ENCODE measurements at regions not wholly inside any gene's neighbourhood (a gene's known extent, or its start where the extent isn't known, plus 50 kb on each side); places are given as distances from the start of the nearest gene placed in this dataset.

DNA sequence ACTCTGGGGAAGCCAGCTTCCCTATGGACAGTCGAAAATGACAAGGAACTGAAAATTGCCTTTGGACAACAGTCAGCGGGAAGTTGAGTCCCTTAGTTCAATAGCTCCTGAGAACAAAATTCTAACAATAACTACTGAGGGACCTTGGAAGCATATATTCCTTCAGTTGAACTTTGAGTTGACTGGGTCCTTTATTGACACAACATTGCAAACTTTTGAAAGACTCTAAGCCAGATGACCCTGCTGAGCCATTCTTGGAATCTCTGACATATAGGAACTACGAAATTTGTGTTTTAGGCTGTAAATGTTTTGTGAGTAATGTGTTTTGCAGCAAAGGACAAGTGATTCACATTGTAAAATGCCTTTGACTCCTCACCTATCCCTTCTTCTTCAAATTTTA lies 548.8 kb upstream of the LCORL start:
- DNase-seq = no peak
- Histone ChIP-seq H3K36me3 (ENCODE audit: control insufficient read depth in 2 of 3, insufficient read depth in 3 of 3, low read length in 3 of 3) (no peaks in the 10 kb centered on the region), H3K4me1 (ENCODE audit: control insufficient read depth in 2 of 3, insufficient read depth in 2 of 3, low read depth in 1 of 3, low read length in 3 of 3) (no peaks in the 10 kb centered on the region), H3K9me3 (ENCODE audit: control insufficient read depth in 2 of 3, insufficient read depth in 1 of 3, low read length in 3 of 3) (peaks cover 0 to 2% (median 0%) of the 10 kb centered on the region in 3 donors), H3K4me3 (ENCODE audit: low read length in 3 of 3) (no peak overlapping the region), H3K27me3 (ENCODE audit: control insufficient read depth, insufficient read depth, low read length) (no peaks in the 10 kb centered on the region), H3K27ac (ENCODE audit: low read depth in 2 of 2, low read length in 2 of 2) (no peak overlapping the region), H3K9ac (ENCODE audit: low read length in 3 of 3) (no peak overlapping the region)
- no peak for FAIRE-seq
- TF ChIP-seq, protein P1, sequence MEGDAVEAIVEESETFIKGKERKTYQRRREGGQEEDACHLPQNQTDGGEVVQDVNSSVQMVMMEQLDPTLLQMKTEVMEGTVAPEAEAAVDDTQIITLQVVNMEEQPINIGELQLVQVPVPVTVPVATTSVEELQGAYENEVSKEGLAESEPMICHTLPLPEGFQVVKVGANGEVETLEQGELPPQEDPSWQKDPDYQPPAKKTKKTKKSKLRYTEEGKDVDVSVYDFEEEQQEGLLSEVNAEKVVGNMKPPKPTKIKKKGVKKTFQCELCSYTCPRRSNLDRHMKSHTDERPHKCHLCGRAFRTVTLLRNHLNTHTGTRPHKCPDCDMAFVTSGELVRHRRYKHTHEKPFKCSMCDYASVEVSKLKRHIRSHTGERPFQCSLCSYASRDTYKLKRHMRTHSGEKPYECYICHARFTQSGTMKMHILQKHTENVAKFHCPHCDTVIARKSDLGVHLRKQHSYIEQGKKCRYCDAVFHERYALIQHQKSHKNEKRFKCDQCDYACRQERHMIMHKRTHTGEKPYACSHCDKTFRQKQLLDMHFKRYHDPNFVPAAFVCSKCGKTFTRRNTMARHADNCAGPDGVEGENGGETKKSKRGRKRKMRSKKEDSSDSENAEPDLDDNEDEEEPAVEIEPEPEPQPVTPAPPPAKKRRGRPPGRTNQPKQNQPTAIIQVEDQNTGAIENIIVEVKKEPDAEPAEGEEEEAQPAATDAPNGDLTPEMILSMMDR (IDR thresholded peaks at IDR 0.05; ENCODE audit: borderline replicate concordance, extremely low read depth, insufficient read depth) = no peak
- intact Hi-C loops (cut with DNase I) = no loop called here

DNA sequence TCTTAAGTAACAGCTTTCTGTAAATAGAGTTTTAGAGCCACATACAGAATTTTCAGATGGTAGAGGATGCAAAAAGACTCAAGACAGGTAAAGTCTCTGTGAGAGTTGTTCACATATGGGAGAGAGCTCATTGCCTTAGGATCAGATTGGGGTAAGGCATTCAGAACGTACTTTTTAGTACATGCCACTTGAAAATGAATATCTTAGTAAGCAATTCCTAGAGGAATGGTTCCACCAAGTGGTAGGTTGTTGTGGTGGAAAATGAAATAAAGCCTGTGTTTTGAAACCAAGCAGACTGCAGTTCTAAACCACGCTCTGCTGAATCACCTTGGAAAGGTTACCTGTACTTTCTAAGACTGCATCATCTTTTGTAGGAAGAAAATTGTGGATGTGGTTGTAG lies 547.0 kb upstream of the LCORL start:
- Histone ChIP-seq H3K9me3 (ENCODE audit: control insufficient read depth in 2 of 3, insufficient read depth in 1 of 3, low read length in 3 of 3) (peaks cover 0 to 2% (median 0%) of the 10 kb centered on the region in 3 donors), H3K27ac (ENCODE audit: low read depth in 2 of 2, low read length in 2 of 2) (no peak overlapping the region), H3K9ac (ENCODE audit: low read length in 3 of 3) (no peak overlapping the region), H3K36me3 (ENCODE audit: control insufficient read depth in 2 of 3, insufficient read depth in 3 of 3, low read length in 3 of 3) (no peaks in the 10 kb centered on the region), H3K4me1 (ENCODE audit: control insufficient read depth in 2 of 3, insufficient read depth in 2 of 3, low read depth in 1 of 3, low read length in 3 of 3) (no peaks in the 10 kb centered on the region), H3K4me3 (ENCODE audit: low read length in 3 of 3) (no peak overlapping the region), H3K27me3 (ENCODE audit: control insufficient read depth, insufficient read depth, low read length) (no peaks in the 10 kb centered on the region)
- TF ChIP-seq, protein P1 (IDR thresholded peaks at IDR 0.05; ENCODE audit: borderline replicate concordance, extremely low read depth, insufficient read depth) = peak; percentile 34
- DNase-seq (peak in 2 of 5 donors; percentile 53 to 55), FAIRE-seq (no peak)
- intact Hi-C loops (cut with DNase I) = no loop called here

DNA sequence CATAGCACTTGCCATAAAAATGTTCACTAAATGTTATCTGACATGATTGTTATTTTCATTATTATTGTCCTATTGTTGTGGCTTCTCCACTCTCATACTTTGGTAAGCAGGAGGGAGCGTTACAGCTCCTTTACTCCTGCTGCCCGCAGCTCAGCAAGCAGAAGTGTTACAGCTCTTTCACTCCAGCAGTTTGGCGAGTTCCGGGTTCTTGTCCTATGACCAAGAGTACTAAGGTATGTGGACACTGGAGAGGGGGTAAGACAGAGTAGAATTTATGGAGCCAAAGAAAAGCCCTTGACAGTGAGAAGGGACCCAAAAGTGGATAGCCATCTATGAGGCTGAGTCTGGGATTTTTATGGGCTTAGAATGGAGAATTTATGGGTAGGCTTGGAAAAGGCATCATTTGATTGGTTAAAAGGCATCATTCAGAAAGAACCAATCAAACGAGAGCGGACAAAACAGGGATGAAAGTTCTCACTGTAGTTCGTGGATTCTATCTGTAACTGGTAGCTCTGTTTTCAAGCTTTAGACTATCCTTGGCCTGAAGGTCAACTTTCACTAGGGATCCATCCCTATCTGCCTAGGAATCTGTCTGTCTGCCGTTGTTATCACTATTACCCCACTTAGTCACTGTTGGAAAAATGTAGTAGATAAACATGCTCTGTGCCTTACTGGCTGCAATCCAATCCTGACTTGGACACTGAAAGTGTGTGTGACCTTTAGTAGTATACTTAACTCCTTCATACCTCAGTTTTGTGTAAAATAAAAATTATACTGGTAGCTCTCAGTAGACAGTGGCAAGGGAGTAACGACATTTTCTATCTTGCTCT lies 545.6 kb upstream of the LCORL start:
- TF ChIP-seq, protein P1 (IDR thresholded peaks at IDR 0.05; ENCODE audit: borderline replicate concordance, extremely low read depth, insufficient read depth) = no peak
- no peak overlapping the region for H3K9ac ChIP-seq (ENCODE audit: low read length in 3 of 3)
- H3K36me3 ChIP-seq (ENCODE audit: control insufficient read depth in 2 of 3, insufficient read depth in 3 of 3, low read length in 3 of 3) = no peaks in the 10 kb centered on the region
- FAIRE-seq (no peak), DNase-seq (no peak)
- H3K4me1 ChIP-seq (ENCODE audit: control insufficient read depth in 2 of 3, insufficient read depth in 2 of 3, low read depth in 1 of 3, low read length in 3 of 3) = no peaks in the 10 kb centered on the region
- H3K9me3 ChIP-seq (ENCODE audit: control insufficient read depth in 2 of 3, insufficient read depth in 1 of 3, low read length in 3 of 3) = peaks cover 0 to 2% (median 0%) of the 10 kb centered on the region in 3 donors
- H3K27me3 ChIP-seq (ENCODE audit: control insufficient read depth, insufficient read depth, low read length) = no peaks in the 10 kb centered on the region
- H3K4me3 ChIP-seq (ENCODE audit: low read length in 3 of 3) = no peak overlapping the region
- no peak overlapping the region for H3K27ac ChIP-seq (ENCODE audit: low read depth in 2 of 2, low read length in 2 of 2)
- intact Hi-C loops (cut with DNase I) = no loop called here

Measured in kidney (tissue), 13 donors.